ENCODE measurements at regions not wholly inside any gene's neighbourhood (a gene's known extent, or its start where the extent isn't known, plus 50 kb on each side); places are given as distances from the start of the nearest gene placed in this dataset.

DNA sequence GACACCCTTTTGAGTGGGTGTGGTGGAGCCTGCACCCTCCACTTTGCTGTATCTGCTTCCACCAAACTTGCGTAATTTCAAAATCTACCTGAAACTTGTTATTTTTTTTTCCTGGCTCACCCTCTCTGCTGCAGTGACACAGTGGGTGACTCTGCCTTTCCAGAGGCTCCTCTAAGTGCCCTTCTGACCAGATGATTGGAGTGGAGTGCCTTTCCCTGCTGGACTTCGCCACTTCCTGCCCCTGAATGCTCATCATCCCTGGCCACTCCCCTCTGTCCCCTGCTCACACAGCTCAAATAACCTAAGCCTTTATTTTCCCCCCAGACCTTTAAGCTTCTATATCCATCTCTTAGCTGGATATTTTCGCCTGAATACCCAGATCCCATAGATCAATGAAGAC lies 777.5 kb upstream of the ID2 start:
- Histone ChIP-seq H3K36me3 (ENCODE audit: control insufficient read depth, insufficient read depth, low read length) (no peaks in the 10 kb centered on the region), H3K9ac (no peak overlapping the region), H3K4me3 (ENCODE audit: low read depth, low read length) (no peak overlapping the region), H2AFZ (no peak overlapping the region), H3K27me3 (ENCODE audit: control insufficient read depth, insufficient read depth, low read length) (no peaks in the 10 kb centered on the region), H3K79me2 (no peaks in the 10 kb centered on the region), H3K4me1 (no peaks in the 10 kb centered on the region), H3K27ac (no peak overlapping the region), H3K4me2 (ENCODE audit: low read length) (no peak overlapping the region), H3K9me3 (ENCODE audit: control insufficient read depth, low read length) (no peaks in the 10 kb centered on the region)
- TF ChIP-seq, protein P1, sequence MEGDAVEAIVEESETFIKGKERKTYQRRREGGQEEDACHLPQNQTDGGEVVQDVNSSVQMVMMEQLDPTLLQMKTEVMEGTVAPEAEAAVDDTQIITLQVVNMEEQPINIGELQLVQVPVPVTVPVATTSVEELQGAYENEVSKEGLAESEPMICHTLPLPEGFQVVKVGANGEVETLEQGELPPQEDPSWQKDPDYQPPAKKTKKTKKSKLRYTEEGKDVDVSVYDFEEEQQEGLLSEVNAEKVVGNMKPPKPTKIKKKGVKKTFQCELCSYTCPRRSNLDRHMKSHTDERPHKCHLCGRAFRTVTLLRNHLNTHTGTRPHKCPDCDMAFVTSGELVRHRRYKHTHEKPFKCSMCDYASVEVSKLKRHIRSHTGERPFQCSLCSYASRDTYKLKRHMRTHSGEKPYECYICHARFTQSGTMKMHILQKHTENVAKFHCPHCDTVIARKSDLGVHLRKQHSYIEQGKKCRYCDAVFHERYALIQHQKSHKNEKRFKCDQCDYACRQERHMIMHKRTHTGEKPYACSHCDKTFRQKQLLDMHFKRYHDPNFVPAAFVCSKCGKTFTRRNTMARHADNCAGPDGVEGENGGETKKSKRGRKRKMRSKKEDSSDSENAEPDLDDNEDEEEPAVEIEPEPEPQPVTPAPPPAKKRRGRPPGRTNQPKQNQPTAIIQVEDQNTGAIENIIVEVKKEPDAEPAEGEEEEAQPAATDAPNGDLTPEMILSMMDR (IDR thresholded peaks at IDR 0.05), result no peak

DNA sequence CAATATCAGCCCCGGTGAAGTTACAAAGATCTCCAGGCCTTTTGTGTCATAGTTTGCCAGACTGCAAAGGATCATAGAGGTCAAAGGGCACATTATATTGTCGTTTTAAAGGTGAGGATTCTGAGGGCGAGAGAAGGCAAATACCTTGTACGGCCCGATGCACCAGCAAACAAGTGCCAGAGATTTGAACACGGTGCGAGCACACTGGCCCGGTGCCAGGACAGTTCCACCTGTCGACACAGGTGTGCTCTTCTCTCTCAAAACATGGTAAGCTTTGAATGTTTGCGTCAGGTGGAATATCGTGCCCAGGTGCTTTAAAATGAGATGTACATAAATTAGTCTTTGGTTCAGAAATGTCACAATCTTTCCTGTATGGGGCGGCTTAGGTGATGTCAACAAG lies 776.1 kb upstream of the ID2 start:
- Histone ChIP-seq H3K79me2 (no peaks in the 10 kb centered on the region), H3K4me3 (ENCODE audit: low read depth, low read length) (no peak overlapping the region), H3K27ac (no peak overlapping the region), H3K36me3 (ENCODE audit: control insufficient read depth, insufficient read depth, low read length) (no peaks in the 10 kb centered on the region), H2AFZ (no peak overlapping the region), H3K4me2 (ENCODE audit: low read length) (no peak overlapping the region), H3K4me1 (no peaks in the 10 kb centered on the region), H3K27me3 (ENCODE audit: control insufficient read depth, insufficient read depth, low read length) (no peaks in the 10 kb centered on the region), H3K9ac (no peak overlapping the region), H3K9me3 (ENCODE audit: control insufficient read depth, low read length) (no peaks in the 10 kb centered on the region)
- TF ChIP-seq, protein P1 (IDR thresholded peaks at IDR 0.05), result no peak

- Histone ChIP-seq H3K4me3 (ENCODE audit: low read depth, low read length) (no peak overlapping the region), H3K9me3 (ENCODE audit: control insufficient read depth, low read length) (no peaks in the 10 kb centered on the region), H3K4me2 (ENCODE audit: low read length) (no peak overlapping the region), H3K27me3 (ENCODE audit: control insufficient read depth, insufficient read depth, low read length) (no peaks in the 10 kb centered on the region), H3K4me1 (no peaks in the 10 kb centered on the region), H3K36me3 (ENCODE audit: control insufficient read depth, insufficient read depth, low read length) (no peaks in the 10 kb centered on the region), H3K9ac (no peak overlapping the region), H2AFZ (no peak overlapping the region), H3K79me2 (no peaks in the 10 kb centered on the region), H3K27ac (no peak overlapping the region)
- TF ChIP-seq, protein P1 (IDR thresholded peaks at IDR 0.05), result no peak
These were observed 775.4 kb upstream of the ID2 start for GRCh38 chr2:7906431-7906830.

- TF ChIP-seq, protein P1 (IDR thresholded peaks at IDR 0.05), result no peak
- no peaks in the 10 kb centered on the region for H3K36me3 ChIP-seq (ENCODE audit: control insufficient read depth, insufficient read depth, low read length)
These were observed 774.8 kb upstream of the ID2 start for GRCh38 chr2:7907041-7907440.

GRCh38 chr2:7910752-7911151 lies 771.1 kb upstream of the ID2 start:
- Histone ChIP-seq H3K4me2 (ENCODE audit: low read length) (no peak overlapping the region), H3K27ac (no peak overlapping the region), H3K9ac (no peak overlapping the region), H3K4me3 (ENCODE audit: low read depth, low read length) (no peak overlapping the region), H3K27me3 (ENCODE audit: control insufficient read depth, insufficient read depth, low read length) (no peaks in the 10 kb centered on the region), H3K79me2 (no peaks in the 10 kb centered on the region), H3K4me1 (no peaks in the 10 kb centered on the region), H2AFZ (no peak overlapping the region), H3K36me3 (ENCODE audit: control insufficient read depth, insufficient read depth, low read length) (no peaks in the 10 kb centered on the region), H3K9me3 (ENCODE audit: control insufficient read depth, low read length) (no peaks in the 10 kb centered on the region)
- TF ChIP-seq, protein P1 (IDR thresholded peaks at IDR 0.05), result no peak

More at GRCh38 chr2:7907041-7907440, 774.8 kb upstream of the ID2 start:
- no peaks in the 10 kb centered on the region for H3K4me1 ChIP-seq
- no peak overlapping the region for H3K27ac ChIP-seq
- no peaks in the 10 kb centered on the region for H3K27me3 ChIP-seq (ENCODE audit: control insufficient read depth, insufficient read depth, low read length)
- H3K9ac ChIP-seq, result no peak overlapping the region
- no peak overlapping the region for H3K4me3 ChIP-seq (ENCODE audit: low read depth, low read length)
- no peak overlapping the region for H3K4me2 ChIP-seq (ENCODE audit: low read length)
- H3K79me2 ChIP-seq, result no peaks in the 10 kb centered on the region
- H2AFZ ChIP-seq, result no peak overlapping the region
- no peaks in the 10 kb centered on the region for H3K9me3 ChIP-seq (ENCODE audit: control insufficient read depth, low read length)

All from parathyroid adenoma (tissue), 2 donors.